ENCODE measurements at regions not wholly inside any gene's neighbourhood (a gene's known extent, or its start where the extent isn't known, plus 50 kb on each side); places are given as distances from the start of the nearest gene placed in this dataset.

GRCh38 chr12:28750946-28751685 is 398.0 kb upstream of the FAR2 start:
- no peak overlapping the region for H3K9ac ChIP-seq (ENCODE audit: control insufficient read depth, insufficient read depth, low read length)
- ChIA-PET SMC1A (ENCODE audit: uncharacterized antibody, unreplicated experiment) (no interaction called here), RAD21 (ENCODE audit: unreplicated experiment) (no interaction called here), CTCF (no interaction called here), POLR2A (no interaction called here)
- WGBS (ENCODE audit: insufficient coverage, insufficient replicate concordance, low lambda C conversion rate, missing lambda C conversion rate): 13% methylated on average over 1 of the region's 1 CpG
- H3K36me3 ChIP-seq (ENCODE audit: control insufficient read depth in 2 of 2, insufficient read depth in 2 of 2, low read length in 1 of 2): no peaks in the 10 kb centered on the region
- no peaks in the 10 kb centered on the region for H4K20me1 ChIP-seq (ENCODE audit: control insufficient read depth, insufficient read depth)
- no peak overlapping the region for H3K4me3 ChIP-seq
- no peaks in the 10 kb centered on the region for H3K79me2 ChIP-seq (ENCODE audit: control insufficient read depth, insufficient read depth, low read length)
- intact Hi-C loops (cut with micrococcal nuclease; ENCODE audit: unreplicated experiment): no loop called here
- H3K9me3 ChIP-seq (replicated peaks; ENCODE audit: control insufficient read depth, insufficient read depth, low read length): no peaks in the 10 kb centered on the region
- no peaks in the 10 kb centered on the region for H3K27me3 ChIP-seq (replicated peaks in 1 of 2; ENCODE audit: control insufficient read depth in 2 of 2, insufficient read depth in 2 of 2, low read length in 1 of 2)
- no peak for DNase-seq (ENCODE audit: low read depth, low spot score)
- BruUV-seq (replicated peaks): no TSS peak
- no peak for FAIRE-seq
- TF ChIP-seq CHD2 (IDR thresholded peaks at IDR 0.05; ENCODE audit: borderline replicate concordance, low read depth, low read length) (no peak), ATF7 (IDR thresholded peaks at IDR 0.05; ENCODE audit: low read depth) (no peak), RELA (IDR thresholded peaks at IDR 0.05; ENCODE audit: borderline replicate concordance, partially characterized antibody) (no peak), SIN3A (IDR thresholded peaks at IDR 0.05; ENCODE audit: low read depth, low read length) (no peak), MYB (IDR thresholded peaks at IDR 0.05; ENCODE audit: borderline replicate concordance, low read depth, low read length) (no peak), CUX1 (IDR thresholded peaks at IDR 0.05; ENCODE audit: insufficient replicate concordance, low read depth, low read length) (no peak), RB1 (IDR thresholded peaks at IDR 0.05; ENCODE audit: borderline replicate concordance) (no peak), SMAD5 (IDR thresholded peaks at IDR 0.05; ENCODE audit: low read depth) (no peak), CHD4 (IDR thresholded peaks at IDR 0.05) (no peak)
- no peak overlapping the region for H3K4me2 ChIP-seq (ENCODE audit: control insufficient read depth, insufficient read depth)
- in situ Hi-C loops (cut with MboI): no loop called here
- no peak overlapping the region for H3K27ac ChIP-seq (ENCODE audit: control insufficient read depth, insufficient read depth)
- no peaks in the 10 kb centered on the region for H3K4me1 ChIP-seq (ENCODE audit: control insufficient read depth, insufficient read depth, low read length)
- H2AFZ ChIP-seq (ENCODE audit: control insufficient read depth, low read depth, low read length): no peak overlapping the region
- no peak for ATAC-seq
